Liver (tissue), 3 donors: ENCODE measurements at regions not wholly inside any gene's neighbourhood (a gene's known extent, or its start where the extent isn't known, plus 50 kb on each side); places are given as distances from the start of the nearest gene placed in this dataset.

ENCODE experiments used
- EGR1 ChIP-seq, 2 donors: IDR thresholded peaks; 2 replicates each; pipeline ENCODE4 v1.6.1; 2016 to 2018; ENCODE audit warnings: antibody characterized with exemption in 2 of 2, low read depth in 2 of 2
- FOXA1 ChIP-seq: IDR thresholded peaks from 2 replicates; pipeline ENCODE4 v1.6.1; 2016; ENCODE audit warnings: antibody characterized with exemption
- JUND ChIP-seq, 2 donors: IDR thresholded peaks; 2 replicates each; pipeline ENCODE4 v1.6.1; 2016; ENCODE audit warnings: antibody characterized with exemption in 2 of 2
- NR2F2 ChIP-seq: IDR thresholded peaks from 2 replicates; pipeline ENCODE4 v1.6.1; 2016; ENCODE audit warnings: antibody characterized with exemption
- RAD21 ChIP-seq, 2 donors: IDR thresholded peaks; 2 replicates each; pipeline ENCODE4 v1.6.1; 2016; ENCODE audit warnings: antibody characterized with exemption in 2 of 2, mild to moderate bottlenecking in 2 of 2
- TAF1 ChIP-seq: conservative IDR thresholded peaks from 2 replicates; pipeline ENCODE4 v1.6.1; 2016; ENCODE audit warnings: antibody characterized with exemption, mild to moderate bottlenecking
- YY1 ChIP-seq: IDR thresholded peaks from 2 replicates; pipeline ENCODE4 v1.6.1; 2016; ENCODE audit warnings: antibody characterized with exemption, mild to moderate bottlenecking
- TF ChIP-seq, protein P1 (sequence below): IDR thresholded peaks from 2 replicates; pipeline ENCODE4 v1.6.1; 2016; ENCODE audit warnings: antibody characterized with exemption
- TF ChIP-seq, protein P2 (sequence below): fragments of 150-350 bp; IDR thresholded peaks from 2 replicates; pipeline ENCODE4 v1.5.1; 2017; ENCODE audit warnings: improper control_type of control experiment, low read depth, low read length; ENCODE audit not compliant: missing input control
- TF ChIP-seq, protein P3 (sequence below): IDR thresholded peaks from 2 replicates; pipeline ENCODE4 v1.6.1; 2016; ENCODE audit warnings: antibody characterized with exemption, mild to moderate bottlenecking
- donor health status: healthy.
- donor health status: healthy.

DNA sequence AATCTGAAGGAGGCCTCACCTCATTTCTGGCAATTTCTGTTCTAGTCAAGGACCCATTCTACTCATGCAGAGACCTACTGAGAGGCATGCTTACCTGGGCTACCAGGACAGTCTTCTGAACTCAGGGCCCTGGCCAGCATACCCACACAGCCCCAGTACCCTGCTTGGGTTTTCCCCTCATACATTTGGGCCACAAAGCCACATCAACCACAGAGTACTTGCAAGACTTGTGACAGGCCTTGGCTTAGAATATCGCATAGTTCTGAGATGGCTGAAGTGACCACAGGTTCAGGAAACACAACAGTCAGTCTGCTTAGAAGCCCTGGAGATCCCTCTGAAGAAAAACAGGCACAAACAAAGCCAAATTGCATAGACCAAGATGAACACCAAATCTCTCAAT, 758.8 kb upstream of the CDH9 start:
- no peak for TF ChIP-seq FOXA1
- TF ChIP-seq, protein P1, sequence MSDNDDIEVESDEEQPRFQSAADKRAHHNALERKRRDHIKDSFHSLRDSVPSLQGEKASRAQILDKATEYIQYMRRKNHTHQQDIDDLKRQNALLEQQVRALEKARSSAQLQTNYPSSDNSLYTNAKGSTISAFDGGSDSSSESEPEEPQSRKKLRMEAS = no peak
- TF ChIP-seq EGR1 (IDR thresholded peaks at IDR 0.05; ENCODE audit: low read depth in 2 of 2) = no peak
- TF ChIP-seq, protein P2, sequence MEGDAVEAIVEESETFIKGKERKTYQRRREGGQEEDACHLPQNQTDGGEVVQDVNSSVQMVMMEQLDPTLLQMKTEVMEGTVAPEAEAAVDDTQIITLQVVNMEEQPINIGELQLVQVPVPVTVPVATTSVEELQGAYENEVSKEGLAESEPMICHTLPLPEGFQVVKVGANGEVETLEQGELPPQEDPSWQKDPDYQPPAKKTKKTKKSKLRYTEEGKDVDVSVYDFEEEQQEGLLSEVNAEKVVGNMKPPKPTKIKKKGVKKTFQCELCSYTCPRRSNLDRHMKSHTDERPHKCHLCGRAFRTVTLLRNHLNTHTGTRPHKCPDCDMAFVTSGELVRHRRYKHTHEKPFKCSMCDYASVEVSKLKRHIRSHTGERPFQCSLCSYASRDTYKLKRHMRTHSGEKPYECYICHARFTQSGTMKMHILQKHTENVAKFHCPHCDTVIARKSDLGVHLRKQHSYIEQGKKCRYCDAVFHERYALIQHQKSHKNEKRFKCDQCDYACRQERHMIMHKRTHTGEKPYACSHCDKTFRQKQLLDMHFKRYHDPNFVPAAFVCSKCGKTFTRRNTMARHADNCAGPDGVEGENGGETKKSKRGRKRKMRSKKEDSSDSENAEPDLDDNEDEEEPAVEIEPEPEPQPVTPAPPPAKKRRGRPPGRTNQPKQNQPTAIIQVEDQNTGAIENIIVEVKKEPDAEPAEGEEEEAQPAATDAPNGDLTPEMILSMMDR = no peak
- TF ChIP-seq TAF1 = no peak
- no peak for TF ChIP-seq RAD21 (IDR thresholded peaks at IDR 0.05)
- no peak for TF ChIP-seq YY1
- no peak for TF ChIP-seq JUND (IDR thresholded peaks at IDR 0.05)
- TF ChIP-seq NR2F2 = no peak
- TF ChIP-seq, protein P3, sequence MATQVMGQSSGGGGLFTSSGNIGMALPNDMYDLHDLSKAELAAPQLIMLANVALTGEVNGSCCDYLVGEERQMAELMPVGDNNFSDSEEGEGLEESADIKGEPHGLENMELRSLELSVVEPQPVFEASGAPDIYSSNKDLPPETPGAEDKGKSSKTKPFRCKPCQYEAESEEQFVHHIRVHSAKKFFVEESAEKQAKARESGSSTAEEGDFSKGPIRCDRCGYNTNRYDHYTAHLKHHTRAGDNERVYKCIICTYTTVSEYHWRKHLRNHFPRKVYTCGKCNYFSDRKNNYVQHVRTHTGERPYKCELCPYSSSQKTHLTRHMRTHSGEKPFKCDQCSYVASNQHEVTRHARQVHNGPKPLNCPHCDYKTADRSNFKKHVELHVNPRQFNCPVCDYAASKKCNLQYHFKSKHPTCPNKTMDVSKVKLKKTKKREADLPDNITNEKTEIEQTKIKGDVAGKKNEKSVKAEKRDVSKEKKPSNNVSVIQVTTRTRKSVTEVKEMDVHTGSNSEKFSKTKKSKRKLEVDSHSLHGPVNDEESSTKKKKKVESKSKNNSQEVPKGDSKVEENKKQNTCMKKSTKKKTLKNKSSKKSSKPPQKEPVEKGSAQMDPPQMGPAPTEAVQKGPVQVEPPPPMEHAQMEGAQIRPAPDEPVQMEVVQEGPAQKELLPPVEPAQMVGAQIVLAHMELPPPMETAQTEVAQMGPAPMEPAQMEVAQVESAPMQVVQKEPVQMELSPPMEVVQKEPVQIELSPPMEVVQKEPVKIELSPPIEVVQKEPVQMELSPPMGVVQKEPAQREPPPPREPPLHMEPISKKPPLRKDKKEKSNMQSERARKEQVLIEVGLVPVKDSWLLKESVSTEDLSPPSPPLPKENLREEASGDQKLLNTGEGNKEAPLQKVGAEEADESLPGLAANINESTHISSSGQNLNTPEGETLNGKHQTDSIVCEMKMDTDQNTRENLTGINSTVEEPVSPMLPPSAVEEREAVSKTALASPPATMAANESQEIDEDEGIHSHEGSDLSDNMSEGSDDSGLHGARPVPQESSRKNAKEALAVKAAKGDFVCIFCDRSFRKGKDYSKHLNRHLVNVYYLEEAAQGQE = no peak
